Forelimb muscle (tissue), 1 donor: ENCODE measurements at regions not wholly inside any gene's neighbourhood (a gene's known extent, or its start where the extent isn't known, plus 50 kb on each side); places are given as distances from the start of the nearest gene placed in this dataset.
"Not testable (repeated sequence)": the region's sequence is repeated elsewhere in the genome, so short reads cannot be mapped to it uniquely, and the experiment has no call there.

ENCODE experiments used
- DNase-seq: peaks from one replicate; pipeline ENCODE4 v3.0.0-alpha.2; 2013; ENCODE audit warnings: low read depth

- no peak for DNase-seq
Observed at GRCh38 chr3:153614140-153614539, 452.1 kb downstream of the RAP2B start.

GRCh38 chr3:153614563-153614962 lies 452.5 kb downstream of the RAP2B start:
- DNase-seq = no peak

- no peak for DNase-seq
Observed at GRCh38 chr3:153615863-153616262, 453.8 kb downstream of the RAP2B start.

- DNase-seq = no peak
Observed at GRCh38 chr3:153617463-153617862, 455.4 kb downstream of the RAP2B start.

GRCh38 chr3:153618176-153618575 lies 456.1 kb downstream of the RAP2B start:
- DNase-seq = no peak

GRCh38 chr3:153619268-153619667 lies 457.2 kb downstream of the RAP2B start:
- no peak for DNase-seq

GRCh38 chr3:153621953-153622352 lies 459.9 kb downstream of the RAP2B start:
- no peak for DNase-seq

GRCh38 chr3:153623834-153624233 lies 461.8 kb downstream of the RAP2B start:
- DNase-seq = no peak

GRCh38 chr3:153624310-153625030 lies 462.4 kb downstream of the RAP2B start:
- no peak for DNase-seq

GRCh38 chr3:153625506-153625905 lies 463.5 kb downstream of the RAP2B start:
- no peak for DNase-seq

GRCh38 chr3:153626158-153626557 lies 464.1 kb downstream of the RAP2B start:
- no peak for DNase-seq

GRCh38 chr3:153628591-153628990 lies 466.6 kb downstream of the RAP2B start:
- DNase-seq = no peak

GRCh38 chr3:153629148-153629547 lies 467.1 kb downstream of the RAP2B start:
- DNase-seq = no peak

GRCh38 chr3:153631102-153631501 lies 469.1 kb downstream of the RAP2B start:
- no peak for DNase-seq

GRCh38 chr3:153631664-153632063 lies 469.6 kb downstream of the RAP2B start:
- DNase-seq = no peak

GRCh38 chr3:153633407-153633806 lies 471.4 kb downstream of the RAP2B start:
- DNase-seq = no peak

- no peak for DNase-seq
Observed at GRCh38 chr3:153634683-153635082, 472.7 kb downstream of the RAP2B start.

- DNase-seq = peak; percentile 45
Observed at GRCh38 chr3:153639631-153640030, 477.6 kb downstream of the RAP2B start.

- no peak for DNase-seq
Observed at GRCh38 chr3:153640689-153641665, 479.0 kb downstream of the RAP2B start.

- not testable (repeated sequence) for DNase-seq
Observed at GRCh38 chr3:153642576-153642975, 478.6 kb upstream of the ARHGEF26 start.

- not testable (repeated sequence) for DNase-seq
Observed at GRCh38 chr3:153643471-153643870, 477.7 kb upstream of the ARHGEF26 start.

GRCh38 chr3:153649286-153649839 lies 471.8 kb upstream of the ARHGEF26 start:
- no peak for DNase-seq
